MCF 10A (cell line): ENCODE measurements at regions not wholly inside any gene's neighbourhood (a gene's known extent, or its start where the extent isn't known, plus 50 kb on each side); places are given as distances from the start of the nearest gene placed in this dataset.

Experiments
- BruUV-seq: library from RNA; stranded (reverse); fragments of 400-500 nt; replicated peaks from 2 replicates; lab custom pipeline; 2021; lab: Mats Ljungman, UMichigan
- CTCF ChIA-PET: fragments of 300-600 bp; sonication (Branson Sonifier 250); formaldehyde crosslinking; extraction: SDS; loops from one replicate; lab custom pipeline; 2021; ENCODE audit warnings: antibody characterized with exemption, inconsistent platforms; lab: Yijun Ruan, JAX
- POLR2A ChIA-PET: fragments of 300-600, 350-650 bp; sonication (Branson Sonifier 250); formaldehyde crosslinking; extraction: SDS; loops from one replicate; lab custom pipeline; 2020; ENCODE audit warnings: antibody characterized with exemption, inconsistent platforms; lab: Yijun Ruan, JAX
- DNase-seq: peaks from one replicate; pipeline ENCODE4 v3.0.0-alpha.2; 2018; ENCODE audit not compliant: unreplicated experiment
- H3K27ac Mint-ChIP-seq: one replicate; pipeline ENCODE4 v1.8.0; 2022; ENCODE audit warnings: mild to moderate bottlenecking, low read depth, mixed read lengths; ENCODE audit not compliant: unreplicated experiment
- H3K27me3 Mint-ChIP-seq: one replicate; pipeline ENCODE4 v1.8.0; 2022; ENCODE audit warnings: mixed read lengths; ENCODE audit not compliant: insufficient read depth, unreplicated experiment
- H3K36me3 Mint-ChIP-seq: one replicate; pipeline ENCODE4 v1.8.0; 2022; ENCODE audit warnings: mild to moderate bottlenecking, moderate library complexity, mixed read lengths; ENCODE audit not compliant: insufficient read depth, unreplicated experiment
- H3K4me1 Mint-ChIP-seq: one replicate; pipeline ENCODE4 v1.8.0; 2022; ENCODE audit warnings: mixed read lengths; ENCODE audit not compliant: insufficient read depth, unreplicated experiment
- H3K4me3 Mint-ChIP-seq: one replicate; pipeline ENCODE4 v1.8.0; 2022; ENCODE audit warnings: mild to moderate bottlenecking, moderate library complexity, mixed read lengths; ENCODE audit not compliant: unreplicated experiment
- H3K9me3 Mint-ChIP-seq: one replicate; pipeline ENCODE4 v1.8.0; 2022; ENCODE audit warnings: mixed read lengths; ENCODE audit not compliant: unreplicated experiment
- CTCF ChIP-seq: fragments of 200-600 bp; IDR thresholded peaks from one replicate; pipeline ENCODE4 v1.8.0; 2022; ENCODE audit warnings: antibody characterized with exemption, mild to moderate bottlenecking; ENCODE audit not compliant: unreplicated experiment
- intact Hi-C: fragments of 100-400 bp; cut with micrococcal nuclease; formaldehyde crosslinking; loops from 2 replicates; pipeline ENCODE4 v1.14.1; 2022

DNA sequence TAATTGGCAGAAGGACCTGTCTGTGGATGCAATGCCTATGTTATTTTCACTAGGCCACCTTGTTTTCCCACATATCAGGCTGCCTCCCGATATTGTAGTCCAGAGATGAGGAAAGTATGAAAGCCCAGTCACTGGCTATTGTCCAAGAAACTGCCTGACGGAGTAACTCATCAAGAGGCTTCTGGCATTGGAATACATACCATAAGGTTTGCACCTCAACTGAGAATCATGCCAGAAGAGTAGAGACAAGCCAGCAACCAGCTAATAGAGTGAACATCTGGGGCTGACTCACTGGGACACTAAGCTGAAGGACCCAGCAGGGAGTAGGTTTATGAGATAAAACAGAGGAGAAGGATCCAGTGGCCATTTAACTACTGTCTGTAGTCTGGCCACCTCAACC is 137.2 kb upstream of the FST start:
- Mint-ChIP-seq H3K27ac (peak overlapping the region; percentile 39), H3K9me3 (no peaks in the 10 kb centered on the region), H3K4me1 (peaks cover 29% of the 10 kb centered on the region), H3K4me3 (no peak overlapping the region), H3K27me3 (no peaks in the 10 kb centered on the region), H3K36me3 (peaks cover 6% of the 10 kb centered on the region)
- no TSS peak for BruUV-seq
- no peak for TF ChIP-seq CTCF
- intact Hi-C loops: loop anchor here (1.0 to 5.0 kb wide), 2 partner anchors 19 to 41 kb away; no protein-coding TSS in a partner anchor
- ChIA-PET CTCF (interaction anchor here (0.7 to 1.1 kb wide), 3 partner anchors 12 to 24 kb away, joined by 3 read pairs; no protein-coding TSS in a partner anchor), POLR2A (interaction anchor here (0.6 to 1.7 kb wide), 6 partner anchors 8 to 398 kb away, joined by 3 to 12 read pairs (median 4); no protein-coding TSS in a partner anchor)
- peak; percentile 96 for DNase-seq

DNA sequence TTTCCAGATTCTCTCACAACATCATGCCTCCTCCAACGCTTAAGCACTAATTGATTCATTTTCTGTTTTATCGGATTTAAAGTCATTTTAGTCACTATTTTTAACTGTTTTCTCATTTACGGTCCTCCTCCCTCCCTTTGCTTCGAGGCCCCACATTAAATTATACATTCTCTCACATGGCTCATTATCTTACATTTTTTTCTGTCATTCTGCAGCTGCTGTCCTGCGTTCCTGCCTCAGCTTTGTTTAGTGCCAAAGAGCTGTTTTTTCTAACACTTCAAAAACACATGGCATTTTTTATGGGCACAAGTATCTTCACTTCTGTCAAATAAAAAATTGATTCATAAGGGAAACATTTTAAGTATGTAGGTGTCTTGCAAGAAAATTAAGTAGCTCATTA is 130.1 kb upstream of the FST start:
- H3K4me1 Mint-ChIP-seq: peaks cover 21% of the 10 kb centered on the region
- H3K27me3 Mint-ChIP-seq: no peaks in the 10 kb centered on the region
- no TSS peak for BruUV-seq
- DNase-seq: no peak
- H3K27ac Mint-ChIP-seq: no peak overlapping the region
- intact Hi-C loops: no loop called here
- no peaks in the 10 kb centered on the region for H3K9me3 Mint-ChIP-seq
- no peaks in the 10 kb centered on the region for H3K36me3 Mint-ChIP-seq
- no peak for TF ChIP-seq CTCF
- POLR2A ChIA-PET: interaction anchor here (0.6 kb wide), 1 partner anchor 16 kb away, joined by 3 read pairs; no protein-coding TSS in a partner anchor
- H3K4me3 Mint-ChIP-seq: no peak overlapping the region
- CTCF ChIA-PET: no interaction called here

DNA sequence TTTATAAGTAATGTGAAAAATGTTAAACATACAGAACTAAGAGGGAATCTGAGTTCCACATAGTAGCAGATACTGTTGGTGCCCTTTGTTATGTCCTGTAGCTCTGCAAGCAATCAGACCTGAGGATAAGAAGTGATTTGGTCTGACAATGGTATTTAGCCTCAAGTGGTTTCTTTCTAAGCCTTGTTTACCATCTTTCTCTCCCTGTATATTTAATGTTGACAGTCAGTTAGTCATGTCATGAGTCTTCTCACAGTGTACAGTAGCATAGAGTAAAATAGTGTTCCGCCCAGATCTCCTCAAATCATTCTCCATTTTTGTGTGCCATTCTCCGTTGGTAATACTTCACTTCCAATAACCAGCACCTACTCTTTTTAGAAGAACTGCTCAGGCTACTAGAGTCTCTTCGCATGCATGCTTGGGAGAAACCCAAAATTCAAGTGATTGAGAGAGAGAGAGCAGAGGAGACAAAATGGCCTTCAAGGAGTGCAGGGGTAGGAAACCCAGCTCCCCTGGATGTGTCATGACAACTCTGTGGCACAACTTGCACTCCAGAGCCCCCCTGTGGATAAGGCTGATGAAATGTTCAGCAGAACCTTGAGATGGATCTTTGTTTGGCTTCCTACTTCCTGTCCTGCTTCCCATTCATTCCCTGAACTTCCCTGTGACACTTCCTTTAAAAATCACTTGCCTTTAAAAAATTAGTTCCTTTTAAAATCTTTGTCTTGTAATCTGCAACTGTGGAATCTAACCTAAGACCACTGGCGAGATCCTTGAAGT is 129.2 kb upstream of the FST start:
- Mint-ChIP-seq H3K9me3 (no peaks in the 10 kb centered on the region), H3K4me3 (no peak overlapping the region), H3K36me3 (no peaks in the 10 kb centered on the region), H3K27me3 (no peaks in the 10 kb centered on the region), H3K4me1 (peaks cover 22% of the 10 kb centered on the region), H3K27ac (no peak overlapping the region)
- no peak for DNase-seq
- ChIA-PET POLR2A (interaction anchor here (1.0 kb wide), 1 partner anchor 18 kb away, joined by 4 read pairs; no protein-coding TSS in a partner anchor), CTCF (no interaction called here)
- intact Hi-C loops: no loop called here
- no peak for TF ChIP-seq CTCF
- BruUV-seq: no TSS peak

DNA sequence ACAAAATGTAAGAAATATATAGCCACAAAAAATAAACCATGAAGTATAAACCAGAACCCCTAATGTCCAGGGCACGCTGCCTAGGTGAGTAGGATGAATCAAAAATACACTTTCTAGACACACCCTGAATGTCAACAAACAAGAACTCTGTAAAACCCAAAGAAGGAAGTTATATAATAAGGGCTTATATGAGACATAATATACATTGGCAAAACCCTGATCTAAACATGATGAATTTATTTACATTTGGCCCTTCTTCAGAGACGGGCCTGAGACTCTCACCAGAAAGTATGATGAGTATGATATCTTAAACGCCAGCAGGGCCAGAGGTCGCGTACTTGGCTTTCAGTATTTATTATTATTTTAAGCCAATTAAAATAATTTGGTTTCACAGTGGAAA is 125.1 kb upstream of the FST start:
- CTCF ChIA-PET: interaction anchor here (0.6 to 1.1 kb wide), 3 partner anchors 12 to 20 kb away, joined by 3 read pairs; no protein-coding TSS in a partner anchor
- no peak for TF ChIP-seq CTCF
- H3K4me3 Mint-ChIP-seq: no peak overlapping the region
- no TSS peak for BruUV-seq
- H3K27me3 Mint-ChIP-seq: no peaks in the 10 kb centered on the region
- H3K27ac Mint-ChIP-seq: no peak overlapping the region
- H3K9me3 Mint-ChIP-seq: no peaks in the 10 kb centered on the region
- POLR2A ChIA-PET: interaction anchor here (0.5 to 1.8 kb wide), 6 partner anchors 9 to 1048 kb away, joined by 3 to 8 read pairs (median 4); no protein-coding TSS in a partner anchor
- peaks cover 18% of the 10 kb centered on the region for H3K4me1 Mint-ChIP-seq
- DNase-seq: no peak
- H3K36me3 Mint-ChIP-seq: no peaks in the 10 kb centered on the region
- intact Hi-C loops: no loop called here
